ENCODE measurements at regions not wholly inside any gene's neighbourhood (a gene's known extent, or its start where the extent isn't known, plus 50 kb on each side); places are given as distances from the start of the nearest gene placed in this dataset.

DNA sequence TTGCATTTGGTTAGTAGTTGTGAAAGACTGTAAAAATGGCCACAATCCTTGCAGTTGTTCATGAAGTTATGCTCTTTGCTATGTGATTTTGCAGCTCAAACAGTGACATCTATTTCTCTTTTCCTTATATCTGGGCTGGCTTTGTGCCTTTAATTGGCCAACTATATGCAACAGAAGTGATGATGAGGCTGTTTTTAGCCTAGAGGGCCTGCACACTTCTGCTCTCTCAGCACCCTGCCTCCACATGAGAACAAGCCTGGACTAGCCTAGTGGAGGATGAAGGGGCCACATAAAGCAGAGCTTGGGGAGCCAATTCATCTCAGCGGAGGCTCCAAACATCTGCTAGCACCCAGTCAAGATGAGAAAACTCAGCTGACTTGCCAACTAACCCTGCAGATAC is 339.8 kb downstream of the OMA1 start:
- TF ChIP-seq, protein P1, sequence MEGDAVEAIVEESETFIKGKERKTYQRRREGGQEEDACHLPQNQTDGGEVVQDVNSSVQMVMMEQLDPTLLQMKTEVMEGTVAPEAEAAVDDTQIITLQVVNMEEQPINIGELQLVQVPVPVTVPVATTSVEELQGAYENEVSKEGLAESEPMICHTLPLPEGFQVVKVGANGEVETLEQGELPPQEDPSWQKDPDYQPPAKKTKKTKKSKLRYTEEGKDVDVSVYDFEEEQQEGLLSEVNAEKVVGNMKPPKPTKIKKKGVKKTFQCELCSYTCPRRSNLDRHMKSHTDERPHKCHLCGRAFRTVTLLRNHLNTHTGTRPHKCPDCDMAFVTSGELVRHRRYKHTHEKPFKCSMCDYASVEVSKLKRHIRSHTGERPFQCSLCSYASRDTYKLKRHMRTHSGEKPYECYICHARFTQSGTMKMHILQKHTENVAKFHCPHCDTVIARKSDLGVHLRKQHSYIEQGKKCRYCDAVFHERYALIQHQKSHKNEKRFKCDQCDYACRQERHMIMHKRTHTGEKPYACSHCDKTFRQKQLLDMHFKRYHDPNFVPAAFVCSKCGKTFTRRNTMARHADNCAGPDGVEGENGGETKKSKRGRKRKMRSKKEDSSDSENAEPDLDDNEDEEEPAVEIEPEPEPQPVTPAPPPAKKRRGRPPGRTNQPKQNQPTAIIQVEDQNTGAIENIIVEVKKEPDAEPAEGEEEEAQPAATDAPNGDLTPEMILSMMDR (IDR thresholded peaks at IDR 0.05; ENCODE audit: low read depth, low read length), result no peak
- TF ChIP-seq EZH2phosphoT487 (IDR thresholded peaks at IDR 0.05; ENCODE audit: low read depth), result no peak
